Stomach (tissue), 8 donors: ENCODE measurements at regions not wholly inside any gene's neighbourhood (a gene's known extent, or its start where the extent isn't known, plus 50 kb on each side); places are given as distances from the start of the nearest gene placed in this dataset.

Experiments
- DNase-seq, 2 donors: peaks; one replicate each; pipeline versions ENCODE4 v3.0.0 to v3.0.0-alpha.2; 2013 to 2019
- H3K27ac ChIP-seq, 5 donors: fragments of 200-600 bp in 4 of 5; sonication (generic) in 4 of 5; one replicate each; pipeline ENCODE4 v1.5.1; 2013 to 2019; ENCODE audit warnings: mild to moderate bottlenecking in 1 of 5, moderate library complexity in 1 of 5
- H3K27me3 ChIP-seq, 3 donors: fragments of 200-600 bp; sonication (generic); one replicate each; pipeline ENCODE4 v1.5.1; 2017 to 2019; ENCODE audit warnings: mixed run types in 1 of 3
- H3K36me3 ChIP-seq, 4 donors: fragments of 200-600 bp; sonication (generic); 1 replicate in 3 of 4; 2 replicates in 1 of 4; pipeline ENCODE4 v1.5.1; 2016 to 2019
- H3K4me1 ChIP-seq, 4 donors: fragments of 200-600 bp; sonication (generic); one replicate each; pipeline ENCODE4 v1.5.1; 2016 to 2019
- H3K4me3 ChIP-seq, 4 donors: fragments of 200-600 bp; sonication (generic) in 3 of 4; one replicate each; pipeline ENCODE4 v1.5.1; 2016 to 2019; ENCODE audit warnings: mild to moderate bottlenecking in 1 of 4
- H3K9me3 ChIP-seq, 4 donors: fragments of 200-600 bp; sonication (generic); one replicate each; pipeline ENCODE4 v1.5.1; 2016 to 2019
- CTCF ChIP-seq, 7 experiments: fragments of 450-650 bp in 4 of 7; fragments of 200-600 bp in 3 of 7; sonication (generic) in 3 of 7; IDR thresholded peaks; one replicate each; pipeline ENCODE4 v1.5.1; 2016 to 2019; ENCODE audit warnings: antibody characterized with exemption in 7 of 7, control low read depth in 2 of 7, mild to moderate bottlenecking in 1 of 7
- EP300 ChIP-seq: sonication (generic); formaldehyde crosslinking; IDR thresholded peaks from one replicate; pipeline ENCODE4 v1.6.1; 2017; ENCODE audit warnings: antibody characterized with exemption
- POLR2A ChIP-seq, 4 donors: fragments of 450-650 bp; IDR thresholded peaks; one replicate each; pipeline ENCODE4 v1.6.1; 2016; ENCODE audit warnings: antibody characterized with exemption in 4 of 4, control low read depth in 2 of 4, mild to moderate bottlenecking in 1 of 4, moderate library complexity in 1 of 4
- POLR2AphosphoS5 ChIP-seq, 3 donors: sonication (generic); formaldehyde crosslinking; IDR thresholded peaks; one replicate each; pipeline ENCODE4 v1.6.1; 2016; ENCODE audit warnings: antibody characterized with exemption in 3 of 3
- WGBS, 5 donors: extraction: QIAGEN DNeasy Blood & Tissue Kit in 3 of 5; methylation state at CpG; one replicate each; pipeline versions ENCODE4 v1.1.5 to v1.1.7; 2013 to 2018; 5-methylcytosine and 5-hydroxymethylcytosine counted together
- intact Hi-C: fragments of 100-400 bp; cut with DNase I; formaldehyde crosslinking; loops from one replicate; pipeline ENCODE4 v1.15.1; 2023; ENCODE audit warnings: low total_unique reads
- donor health status: healthy with polysubstance abuse.
- donor health status: Bipolar disorder and iron deficiency.
- donor health status: healthy.

- H3K9me3 ChIP-seq = no peaks in the 10 kb centered on the region
- peaks cover 13 to 59% (median 42%) of the 10 kb centered on the region in 4 donors for H3K4me1 ChIP-seq
- H3K4me3 ChIP-seq = no peak overlapping the region
- no peaks in the 10 kb centered on the region for H3K36me3 ChIP-seq
- intact Hi-C loops = no loop called here
- H3K27me3 ChIP-seq = no peaks in the 10 kb centered on the region
- TF ChIP-seq POLR2AphosphoS5 (IDR thresholded peaks at IDR 0.05) (no peak), EP300 (no peak)
- H3K27ac ChIP-seq = peak overlapping the region in 4 of 5 donors; percentile 51 to 80 (median 75)
- 63 to 84% (median 78%) methylated on average over 3 of the region's 3 CpGs for WGBS, 5 donors
- no peak for DNase-seq
Measured at GRCh38 chr18:10057401-10057893, 143.6 kb downstream of the VAPA start.

- Histone ChIP-seq H3K27me3 (no peaks in the 10 kb centered on the region), H3K9me3 (no peaks in the 10 kb centered on the region), H3K27ac (peak overlapping the region; percentile 51 to 80 (median 72)), H3K4me1 (peaks cover 13 to 56% (median 38%) of the 10 kb centered on the region in 4 donors), H3K4me3 (no peak overlapping the region), H3K36me3 (no peaks in the 10 kb centered on the region)
- DNase-seq = peak in 1 of 2 donors; percentile 77
- intact Hi-C loops = no loop called here
- WGBS, 5 donors = 55 to 61% (median 59%) methylated on average over 5 of the region's 5 CpGs
- TF ChIP-seq EP300 (no peak), CTCF (IDR thresholded peaks at IDR 0.05) (no peak)
Measured at GRCh38 chr18:10057894-10058791, 144.3 kb downstream of the VAPA start.

DNA sequence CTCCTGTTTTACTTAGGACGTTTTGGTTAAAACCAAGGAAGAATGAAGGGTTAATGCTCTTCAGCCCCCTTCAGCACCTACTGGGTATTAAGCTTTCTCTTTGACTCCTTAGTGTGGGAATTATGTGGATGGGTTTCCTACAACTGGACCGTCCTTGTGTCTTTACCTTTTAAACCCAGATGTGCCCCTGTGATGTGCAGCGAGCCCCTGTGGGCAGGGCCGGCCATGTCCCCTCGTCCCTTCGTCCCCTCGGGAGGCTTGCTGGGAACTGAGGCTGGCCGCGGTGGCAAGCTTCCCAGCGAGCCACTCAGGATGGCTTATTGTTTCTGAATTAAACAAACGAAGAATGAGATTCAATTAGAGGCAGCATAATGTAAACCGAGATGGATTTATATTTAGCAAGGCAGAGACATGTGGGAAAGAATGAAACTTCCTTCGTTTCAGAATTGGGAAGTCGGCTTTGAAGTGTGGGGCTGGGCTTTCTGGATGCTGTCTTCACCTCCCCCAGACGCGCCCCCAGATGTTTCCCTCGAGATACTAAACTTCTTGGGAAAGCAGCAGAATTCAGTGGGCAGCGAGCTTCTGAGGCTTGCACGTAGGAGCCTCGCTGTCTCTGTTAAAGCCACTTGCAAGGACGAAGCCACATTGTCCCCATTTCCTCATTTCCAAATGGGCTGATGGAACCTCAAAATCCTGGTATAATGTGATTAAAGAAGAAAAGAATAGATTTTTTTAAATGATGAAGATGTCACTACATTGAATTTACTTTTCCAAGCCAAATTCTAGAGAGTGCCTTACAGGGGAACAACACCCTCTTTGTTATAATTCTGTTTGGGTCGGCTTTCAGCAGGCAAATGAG lies 146.0 kb downstream of the VAPA start:
- Histone ChIP-seq H3K9me3 (no peaks in the 10 kb centered on the region), H3K36me3 (no peaks in the 10 kb centered on the region), H3K4me1 (peaks cover 13 to 56% (median 37%) of the 10 kb centered on the region in 4 donors), H3K4me3 (no peak overlapping the region), H3K27me3 (no peaks in the 10 kb centered on the region), H3K27ac (peak overlapping the region; percentile 51 to 80 (median 72))
- 58 to 75% (median 59%) methylated on average over 22 of the region's 22 CpGs for WGBS, 5 donors
- DNase-seq = peak in 1 of 2 donors; percentile 67
- intact Hi-C loops = no loop called here
- TF ChIP-seq EP300 (no peak), CTCF (IDR thresholded peaks at IDR 0.05) (no peak), POLR2AphosphoS5 (IDR thresholded peaks at IDR 0.05) (no peak), POLR2A (IDR thresholded peaks at IDR 0.05) (no peak)

DNA sequence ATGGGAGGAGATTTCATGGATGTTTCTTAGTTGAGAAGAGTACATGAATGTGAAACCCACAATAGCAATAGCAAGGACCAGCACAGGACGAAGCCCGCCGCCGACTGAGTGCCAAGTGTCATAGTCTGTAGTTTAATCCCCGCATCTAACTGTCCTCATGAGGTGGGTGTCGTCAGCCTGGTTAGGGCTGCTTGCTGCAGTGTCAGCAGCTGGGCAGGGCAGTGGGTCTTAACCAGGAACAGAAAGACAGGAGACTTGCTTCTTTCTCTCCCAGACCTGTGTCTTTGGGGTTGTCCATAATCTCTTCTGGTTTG lies 146.6 kb downstream of the VAPA start:
- DNase-seq = no peak
- no peaks in the 10 kb centered on the region for H3K27me3 ChIP-seq
- intact Hi-C loops = no loop called here
- no peaks in the 10 kb centered on the region for H3K9me3 ChIP-seq
- peaks cover 13 to 56% (median 37%) of the 10 kb centered on the region in 4 donors for H3K4me1 ChIP-seq
- H3K36me3 ChIP-seq = no peaks in the 10 kb centered on the region
- TF ChIP-seq CTCF (IDR thresholded peaks at IDR 0.05) (no peak), POLR2A (IDR thresholded peaks at IDR 0.05) (no peak), POLR2AphosphoS5 (IDR thresholded peaks at IDR 0.05) (no peak), EP300 (no peak)
- H3K4me3 ChIP-seq = no peak overlapping the region
- H3K27ac ChIP-seq = peak overlapping the region; percentile 26 to 80 (median 72)
- 75 to 94% (median 86%) methylated on average over 6 of the region's 6 CpGs for WGBS, 5 donors
